HEK293T (cell line): ENCODE measurements at regions not wholly inside any gene's neighbourhood (a gene's known extent, or its start where the extent isn't known, plus 50 kb on each side); places are given as distances from the start of the nearest gene placed in this dataset.

ENCODE experiments used
- CTCF ChIA-PET: fragments of 350-600 bp; formaldehyde crosslinking; extraction: SDS; loops from one replicate; lab custom pipeline; 2021; ENCODE audit warnings: antibody characterized with exemption, inconsistent platforms; lab: Yijun Ruan, JAX
- POLR2A ChIA-PET: fragments of 350-600 bp; formaldehyde crosslinking; extraction: SDS; loops from one replicate; lab custom pipeline; 2020; ENCODE audit warnings: antibody characterized with exemption, inconsistent platforms; lab: Yijun Ruan, JAX
- DNase-seq: peaks from one replicate; pipeline ENCODE4 v3.0.0; 2012; ENCODE audit warnings: mixed read lengths; ENCODE audit errors: extremely low spot score
- ARNT ChIP-seq: fragments of 450-650 bp; IDR thresholded peaks from 2 replicates; pipeline ENCODE4 v1.6.1; 2017; ENCODE audit warnings: mild to moderate bottlenecking
- BHLHE40 ChIP-seq: fragments of 450-650 bp; IDR thresholded peaks from 2 replicates; pipeline ENCODE4 v1.6.1; 2016; ENCODE audit warnings: mild to moderate bottlenecking, moderate library complexity, borderline replicate concordance
- CTBP1 ChIP-seq: fragments of 450-650 bp; IDR thresholded peaks from 2 replicates; pipeline ENCODE4 v1.6.1; 2016; ENCODE audit warnings: borderline replicate concordance
- ELF4 ChIP-seq: fragments of 450-650 bp; IDR thresholded peaks from 2 replicates; pipeline ENCODE4 v1.6.1; 2017; ENCODE audit warnings: antibody characterized with exemption
- FOXA1 ChIP-seq: fragments of 450-650 bp; IDR thresholded peaks from 2 replicates; pipeline ENCODE4 v1.6.1; 2016; ENCODE audit warnings: mild to moderate bottlenecking
- FOXK2 ChIP-seq: fragments of 450-650 bp; IDR thresholded peaks from 2 replicates; pipeline ENCODE4 v1.6.1; 2016; ENCODE audit warnings: mild to moderate bottlenecking
- FOXM1 ChIP-seq: fragments of 450-650 bp; IDR thresholded peaks from 2 replicates; pipeline ENCODE4 v1.6.1; 2017; ENCODE audit warnings: mild to moderate bottlenecking, borderline replicate concordance
- HDGF ChIP-seq: fragments of 450-650 bp; IDR thresholded peaks from 2 replicates; pipeline ENCODE4 v1.6.1; 2017; ENCODE audit warnings: antibody characterized with exemption, borderline replicate concordance
- L3MBTL2 ChIP-seq: fragments of 450-650 bp; conservative IDR thresholded peaks from 2 replicates; pipeline ENCODE4 v1.6.1; 2016; ENCODE audit warnings: mild to moderate bottlenecking
- LEF1 ChIP-seq: fragments of 450-650 bp; IDR thresholded peaks from 2 replicates; pipeline ENCODE4 v1.6.1; 2017; ENCODE audit warnings: mild to moderate bottlenecking, borderline replicate concordance
- NFRKB ChIP-seq: fragments of 450-650 bp; IDR thresholded peaks from 2 replicates; pipeline ENCODE4 v1.6.1; 2016; ENCODE audit warnings: mild to moderate bottlenecking, moderate library complexity
- SP1 ChIP-seq: fragments of 450-650 bp; IDR thresholded peaks from 2 replicates; pipeline ENCODE4 v1.6.1; 2017
- SUZ12 ChIP-seq: fragments of 450-650 bp; IDR thresholded peaks from 2 replicates; pipeline ENCODE4 v1.6.1; 2016; ENCODE audit warnings: mild to moderate bottlenecking
- TARDBP ChIP-seq: fragments of 450-650 bp; IDR thresholded peaks from 2 replicates; pipeline ENCODE4 v1.6.1; 2016
- ZNF384 ChIP-seq: fragments of 450-650 bp; IDR thresholded peaks from 2 replicates; pipeline ENCODE4 v1.6.1; 2016
- TF ChIP-seq, protein P1 (sequence below): fragments of 450-650 bp; IDR thresholded peaks from 2 replicates; pipeline ENCODE4 v1.6.1; 2016

DNA sequence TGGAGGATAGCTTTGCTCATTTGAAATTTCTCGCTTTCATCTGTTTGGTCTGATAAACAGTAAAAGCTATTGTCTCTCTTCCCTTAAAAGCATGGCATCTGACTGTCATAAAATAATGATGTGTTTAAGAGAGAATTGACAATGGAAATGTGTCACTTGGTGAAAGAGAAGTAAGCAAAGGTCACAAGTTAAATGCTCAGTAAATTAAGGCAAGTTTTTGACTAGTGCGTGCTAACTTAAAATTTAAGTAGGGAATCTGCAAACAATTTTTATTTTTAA, 161.6 kb upstream of the ANKRD50 start:
- no peak for TF ChIP-seq ZNF384
- TF ChIP-seq NFRKB = no peak
- no peak for TF ChIP-seq CTBP1
- TF ChIP-seq FOXA1 = no peak
- no peak for TF ChIP-seq HDGF
- no peak for TF ChIP-seq TARDBP
- no peak for TF ChIP-seq L3MBTL2
- TF ChIP-seq ARNT = no peak
- TF ChIP-seq FOXK2 = no peak
- CTCF ChIA-PET = no interaction called here
- POLR2A ChIA-PET = no interaction called here
- no peak for DNase-seq

DNA sequence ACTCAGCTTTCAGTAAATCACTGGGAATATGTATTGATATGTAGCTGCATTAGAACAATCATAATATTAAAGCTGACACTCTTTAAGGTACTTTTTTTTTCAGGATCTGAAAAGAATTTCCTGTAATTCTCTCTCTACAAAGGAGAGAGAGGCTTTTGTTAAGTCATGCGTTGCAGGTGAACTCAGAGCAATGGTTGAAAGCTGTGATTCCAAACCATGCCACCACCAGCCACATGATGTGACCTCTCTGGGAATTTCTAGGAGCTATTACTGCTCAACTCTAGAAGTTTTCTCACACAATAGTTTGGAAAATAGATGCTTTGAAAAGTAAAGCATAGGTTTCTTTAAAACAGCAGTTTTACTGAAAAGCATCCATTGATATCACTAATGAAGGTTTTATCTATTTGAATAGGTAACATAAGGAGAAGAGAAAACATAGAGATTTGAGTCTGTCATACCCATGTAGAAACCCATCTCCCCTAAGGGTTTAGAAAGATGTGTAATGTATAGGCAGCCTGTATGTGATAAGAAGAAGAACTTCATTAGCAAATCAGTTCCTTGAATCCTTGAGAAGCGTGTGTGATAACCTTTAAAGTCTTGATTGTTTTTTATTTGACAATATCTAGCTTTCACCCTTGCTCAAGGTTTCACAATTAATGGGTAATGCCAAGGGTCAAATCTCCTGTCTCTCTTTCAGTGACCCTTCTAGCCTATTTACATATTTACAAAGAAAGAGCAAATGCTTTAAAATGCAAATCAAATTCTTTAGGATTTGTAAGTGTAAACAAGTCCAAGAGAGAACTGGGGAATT, 161.0 kb upstream of the ANKRD50 start:
- CTCF ChIA-PET = interaction anchor here (0.7 kb wide), 1 partner anchor 488 kb away, joined by 3 read pairs; no protein-coding TSS in a partner anchor
- TF ChIP-seq CTBP1 (no peak), L3MBTL2 (no peak), SUZ12 (no peak), FOXA1 (no peak), FOXK2 (no peak), FOXM1 (no peak), BHLHE40 (no peak), NFRKB (no peak), HDGF (no peak), ARNT (no peak), LEF1 (no peak), SP1 (no peak), ZNF384 (no peak), ELF4 (no peak), TARDBP (no peak)
- TF ChIP-seq, protein P1, sequence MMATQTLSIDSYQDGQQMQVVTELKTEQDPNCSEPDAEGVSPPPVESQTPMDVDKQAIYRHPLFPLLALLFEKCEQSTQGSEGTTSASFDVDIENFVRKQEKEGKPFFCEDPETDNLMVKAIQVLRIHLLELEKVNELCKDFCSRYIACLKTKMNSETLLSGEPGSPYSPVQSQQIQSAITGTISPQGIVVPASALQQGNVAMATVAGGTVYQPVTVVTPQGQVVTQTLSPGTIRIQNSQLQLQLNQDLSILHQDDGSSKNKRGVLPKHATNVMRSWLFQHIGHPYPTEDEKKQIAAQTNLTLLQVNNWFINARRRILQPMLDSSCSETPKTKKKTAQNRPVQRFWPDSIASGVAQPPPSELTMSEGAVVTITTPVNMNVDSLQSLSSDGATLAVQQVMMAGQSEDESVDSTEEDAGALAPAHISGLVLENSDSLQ = no peak
- POLR2A ChIA-PET = no interaction called here
- DNase-seq = no peak

DNA sequence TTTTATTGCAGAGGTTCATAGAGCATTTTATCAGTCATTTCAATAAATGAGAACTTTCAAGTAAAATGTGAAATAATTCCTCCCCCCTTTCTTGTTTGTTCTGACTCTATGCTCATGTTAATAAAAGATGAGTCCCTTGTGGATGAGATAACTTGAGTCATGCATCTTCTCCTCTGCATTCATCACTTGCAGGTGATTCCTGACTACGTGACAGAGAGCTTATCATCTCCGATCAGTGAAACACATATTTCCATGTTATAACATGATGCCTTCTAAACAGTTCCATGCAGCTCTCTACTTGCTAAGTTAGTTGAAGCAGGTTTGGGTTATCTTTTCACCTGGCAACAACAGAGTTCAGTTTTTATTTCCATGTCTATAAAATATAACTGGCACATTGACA, 160.1 kb upstream of the ANKRD50 start:
- no peak for DNase-seq
- POLR2A ChIA-PET = no interaction called here
- CTCF ChIA-PET = no interaction called here
- no peak for TF ChIP-seq BHLHE40
- TF ChIP-seq L3MBTL2 = no peak
- no peak for TF ChIP-seq NFRKB
- TF ChIP-seq FOXK2 = no peak
- TF ChIP-seq ELF4 = no peak
- TF ChIP-seq TARDBP = no peak
- no peak for TF ChIP-seq CTBP1
- TF ChIP-seq SUZ12 = no peak
- TF ChIP-seq SP1 = no peak

DNA sequence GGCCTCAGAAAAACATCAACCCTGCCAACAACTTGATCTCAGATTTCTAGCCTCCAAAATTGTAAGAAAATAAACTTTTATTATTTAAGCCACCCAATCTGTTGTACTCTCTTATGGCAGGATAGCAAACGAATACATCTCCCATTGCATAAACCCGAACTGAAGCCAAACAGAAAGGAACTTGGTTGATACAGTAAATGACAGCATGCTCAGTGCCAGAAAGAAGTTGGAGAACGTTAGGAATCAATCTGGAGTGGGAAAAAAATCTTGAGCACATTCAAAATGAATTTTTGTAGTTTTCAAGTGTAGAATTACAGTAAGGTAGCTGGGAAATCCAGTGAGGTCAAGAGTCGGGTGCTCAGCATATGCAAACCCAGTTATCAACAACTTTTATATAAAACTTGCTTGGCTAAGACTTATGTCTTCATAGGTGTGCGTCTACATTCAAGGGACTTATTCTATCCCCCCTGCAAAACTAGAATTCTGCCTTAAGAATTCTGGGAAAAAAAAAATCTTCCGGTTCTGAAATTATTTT, 157.5 kb upstream of the ANKRD50 start:
- TF ChIP-seq L3MBTL2 (no peak), ARNT (no peak), TARDBP (no peak), FOXA1 (no peak), SP1 (no peak)
- no peak for DNase-seq
- POLR2A ChIA-PET = no interaction called here
- CTCF ChIA-PET = no interaction called here

DNA sequence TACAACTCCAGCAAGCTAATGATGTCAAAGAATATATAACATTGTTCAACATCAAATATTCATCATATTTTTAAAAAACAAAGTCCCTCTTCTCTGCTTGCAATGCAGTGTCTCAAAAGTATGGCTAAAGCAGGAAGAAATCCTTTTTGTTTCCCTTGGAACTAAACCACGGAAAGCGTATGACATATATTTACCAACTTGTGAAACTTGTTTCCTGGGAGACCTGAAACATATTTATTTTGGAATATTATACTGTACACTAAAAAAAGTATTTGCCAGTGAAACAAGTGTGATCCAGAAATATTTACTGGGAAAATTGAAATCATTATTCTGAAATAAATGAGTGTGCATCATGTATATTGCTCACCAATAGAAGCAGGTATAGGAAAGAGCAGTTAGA, 156.0 kb upstream of the ANKRD50 start:
- TF ChIP-seq SP1 (no peak), FOXK2 (no peak), SUZ12 (no peak), NFRKB (no peak), ARNT (no peak), L3MBTL2 (no peak), FOXA1 (no peak), TARDBP (no peak), CTBP1 (no peak), LEF1 (no peak), BHLHE40 (no peak), ELF4 (no peak), HDGF (no peak), ZNF384 (no peak), FOXM1 (no peak)
- TF ChIP-seq, protein P1 = no peak
- no peak for DNase-seq
- POLR2A ChIA-PET = no interaction called here
- CTCF ChIA-PET = no interaction called here

DNA sequence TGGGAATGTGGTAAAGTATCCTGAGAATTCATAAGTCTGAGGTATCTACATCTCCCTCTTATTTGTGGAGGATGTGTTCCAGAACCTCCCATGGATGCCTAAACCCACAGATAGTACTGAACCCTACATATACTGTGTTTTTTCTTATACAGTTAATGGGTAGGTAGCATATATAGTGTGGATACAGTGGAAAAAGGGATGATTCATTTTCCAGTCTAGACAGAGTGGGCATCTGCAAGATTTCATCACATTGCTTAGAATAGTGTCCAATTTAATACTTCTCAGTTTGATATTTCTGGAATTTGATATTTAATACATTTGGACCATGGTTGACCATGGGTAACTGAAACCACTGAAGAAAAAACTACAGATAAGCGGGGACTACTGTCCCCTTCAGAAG, 155.0 kb upstream of the ANKRD50 start:
- ChIA-PET POLR2A (no interaction called here), CTCF (no interaction called here)
- TF ChIP-seq ZNF384 (no peak), SP1 (no peak), LEF1 (no peak), CTBP1 (no peak), L3MBTL2 (no peak), NFRKB (no peak), BHLHE40 (no peak), TARDBP (no peak), SUZ12 (no peak), HDGF (no peak), FOXK2 (no peak), FOXM1 (no peak), ELF4 (no peak), FOXA1 (no peak), ARNT (no peak)
- TF ChIP-seq, protein P1 = no peak
- DNase-seq = no peak
